Sigmoid colon (tissue), 4 donors: ENCODE measurements at regions not wholly inside any gene's neighbourhood (a gene's known extent, or its start where the extent isn't known, plus 50 kb on each side); places are given as distances from the start of the nearest gene placed in this dataset.

Experiments used
- EP300 ChIP-seq, 4 donors: sonication (generic); formaldehyde crosslinking; IDR thresholded peaks; one replicate each; pipeline ENCODE4 v1.6.1; 2017; ENCODE audit warnings: antibody characterized with exemption in 4 of 4
- POLR2A ChIP-seq, 2 donors: fragments of 450-650 bp; IDR thresholded peaks; one replicate each; pipeline ENCODE4 v1.6.1; 2016; ENCODE audit warnings: antibody characterized with exemption in 2 of 2, mild to moderate bottlenecking in 2 of 2, moderate library complexity in 2 of 2
- POLR2AphosphoS5 ChIP-seq, 4 donors: sonication (generic); formaldehyde crosslinking; IDR thresholded peaks; one replicate each; pipeline ENCODE4 v1.6.1; 2017; ENCODE audit warnings: antibody characterized with exemption in 4 of 4
- TF ChIP-seq, protein P1 (sequence below), 4 experiments: fragments of 450-650 bp in 3 of 4; fragments of 200-600 bp in 1 of 4; IDR thresholded peaks; one replicate each; pipeline ENCODE4 v1.5.1; 2016 to 2019; ENCODE audit warnings: antibody characterized with exemption in 4 of 4, mild to moderate bottlenecking in 3 of 4, moderate library complexity in 2 of 4

DNA sequence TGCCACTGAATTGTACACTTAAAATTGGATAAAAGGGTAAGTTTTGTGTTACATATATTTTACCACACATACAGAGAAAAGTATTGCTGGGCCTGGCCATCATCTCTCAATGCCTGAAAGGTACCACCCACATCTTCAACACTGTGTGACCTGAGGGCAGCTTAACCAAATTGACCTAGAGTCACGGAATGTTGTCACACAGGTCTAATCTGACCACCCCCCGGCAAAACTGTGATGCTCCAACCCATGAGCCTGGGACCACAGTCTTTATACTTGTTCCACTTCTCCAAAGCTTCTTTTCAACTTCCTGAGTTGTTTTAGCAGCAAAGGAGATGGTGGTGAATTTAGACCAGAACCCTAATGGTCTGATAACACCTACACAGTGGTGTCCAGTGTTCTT lies 210.3 kb upstream of the TPM1 start:
- TF ChIP-seq, protein P1, sequence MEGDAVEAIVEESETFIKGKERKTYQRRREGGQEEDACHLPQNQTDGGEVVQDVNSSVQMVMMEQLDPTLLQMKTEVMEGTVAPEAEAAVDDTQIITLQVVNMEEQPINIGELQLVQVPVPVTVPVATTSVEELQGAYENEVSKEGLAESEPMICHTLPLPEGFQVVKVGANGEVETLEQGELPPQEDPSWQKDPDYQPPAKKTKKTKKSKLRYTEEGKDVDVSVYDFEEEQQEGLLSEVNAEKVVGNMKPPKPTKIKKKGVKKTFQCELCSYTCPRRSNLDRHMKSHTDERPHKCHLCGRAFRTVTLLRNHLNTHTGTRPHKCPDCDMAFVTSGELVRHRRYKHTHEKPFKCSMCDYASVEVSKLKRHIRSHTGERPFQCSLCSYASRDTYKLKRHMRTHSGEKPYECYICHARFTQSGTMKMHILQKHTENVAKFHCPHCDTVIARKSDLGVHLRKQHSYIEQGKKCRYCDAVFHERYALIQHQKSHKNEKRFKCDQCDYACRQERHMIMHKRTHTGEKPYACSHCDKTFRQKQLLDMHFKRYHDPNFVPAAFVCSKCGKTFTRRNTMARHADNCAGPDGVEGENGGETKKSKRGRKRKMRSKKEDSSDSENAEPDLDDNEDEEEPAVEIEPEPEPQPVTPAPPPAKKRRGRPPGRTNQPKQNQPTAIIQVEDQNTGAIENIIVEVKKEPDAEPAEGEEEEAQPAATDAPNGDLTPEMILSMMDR (IDR thresholded peaks at IDR 0.05), result no peak
- TF ChIP-seq POLR2AphosphoS5 (IDR thresholded peaks at IDR 0.05) (no peak), EP300 (IDR thresholded peaks at IDR 0.05) (no peak), POLR2A (IDR thresholded peaks at IDR 0.05) (no peak)
